Effector memory CD8-positive, alpha-beta T cell (primary cell): ENCODE measurements at regions not wholly inside any gene's neighbourhood (a gene's known extent, or its start where the extent isn't known, plus 50 kb on each side); places are given as distances from the start of the nearest gene placed in this dataset.
"Not testable (repeated sequence)": the region's sequence is repeated elsewhere in the genome, so short reads cannot be mapped to it uniquely, and the experiment has no call there.

Experiments used
- ATAC-seq: fragments of 150-1000 bp; cut with Tn5 transposase; replicated peaks from 2 replicates; pipeline ENCODE4 v1.10.0; 2021; ENCODE audit warnings: mild to moderate bottlenecking, moderate library complexity
- DNase-seq, 3 experiments: peaks; one replicate each; pipeline ENCODE4 v3.0.0; 2021
- H3K27ac Mint-ChIP-seq, 2 donors: one replicate each; pipeline ENCODE4 v1.8.0; 2022; ENCODE audit warnings: mild to moderate bottlenecking in 2 of 2, mixed read lengths in 2 of 2, moderate library complexity in 2 of 2
- H3K27me3 Mint-ChIP-seq, 2 donors: one replicate each; pipeline ENCODE4 v1.8.0; 2022; ENCODE audit warnings: mixed read lengths in 2 of 2
- H3K36me3 Mint-ChIP-seq: one replicate; pipeline ENCODE4 v1.8.0; 2022; ENCODE audit warnings: mild to moderate bottlenecking, moderate library complexity, mixed read lengths; ENCODE audit not compliant: insufficient read depth
- H3K4me1 Mint-ChIP-seq, 2 donors: one replicate each; pipeline ENCODE4 v1.8.0; 2022; ENCODE audit warnings: low read depth in 2 of 2, mixed read lengths in 2 of 2
- H3K4me3 Mint-ChIP-seq, 2 donors: one replicate each; pipeline ENCODE4 v1.8.0; 2022; ENCODE audit warnings: mild to moderate bottlenecking in 2 of 2, mixed read lengths in 2 of 2, moderate library complexity in 2 of 2
- H3K9me3 Mint-ChIP-seq, 2 donors: one replicate each; pipeline ENCODE4 v1.8.0; 2022; ENCODE audit warnings: mixed read lengths in 2 of 2

DNA sequence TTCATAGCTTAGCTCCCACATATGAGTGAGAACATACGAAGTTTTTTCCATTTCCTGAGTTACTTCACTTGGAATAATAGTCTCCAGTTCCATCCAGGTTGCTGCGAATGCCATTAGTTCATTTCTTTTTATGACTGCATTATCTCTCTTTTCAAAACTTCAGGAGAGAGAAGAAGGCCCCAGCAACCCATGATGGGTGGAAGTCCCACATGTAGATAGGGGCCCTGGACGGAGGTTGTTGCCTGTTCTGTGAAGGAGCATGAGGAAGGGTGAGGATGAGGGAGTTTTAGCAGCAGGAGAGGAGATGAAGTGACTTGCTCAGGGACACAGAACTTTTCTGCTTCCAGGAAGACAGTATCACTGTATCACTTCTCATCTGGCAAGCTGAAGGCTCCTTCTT lies 102.2 kb upstream of the KLF4 start:
- Mint-ChIP-seq H3K9me3 (no peaks in the 10 kb centered on the region), H3K36me3 (no peaks in the 10 kb centered on the region), H3K4me3 (no peak overlapping the region), H3K4me1 (no peaks in the 10 kb centered on the region), H3K27me3 (peaks cover 0 to 15% of the 10 kb centered on the region in 2 donors), H3K27ac (no peak overlapping the region)
- DNase-seq = no peak
- ATAC-seq = no peak

DNA sequence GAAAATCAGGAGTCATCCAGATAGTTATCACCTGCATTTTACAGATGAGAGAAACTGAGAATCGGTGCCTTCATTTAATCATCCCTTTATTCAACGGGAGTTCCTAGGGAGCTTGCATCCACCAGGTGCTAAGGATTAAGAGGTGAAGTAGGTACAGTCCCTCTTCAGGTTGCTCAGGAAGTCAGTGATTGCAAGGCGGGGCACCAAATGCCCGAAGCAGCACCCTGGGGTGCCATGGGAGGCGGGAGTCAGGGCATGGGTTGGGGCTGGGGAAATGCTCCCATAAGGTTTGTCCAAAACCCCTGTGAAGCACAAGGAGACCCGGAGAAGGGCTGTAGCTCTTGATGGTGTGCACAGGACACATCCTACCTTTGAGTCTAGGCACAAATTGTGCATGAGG lies 98.8 kb upstream of the KLF4 start:
- H3K27me3 Mint-ChIP-seq = peaks cover 14 to 22% of the 10 kb centered on the region in 2 donors
- no peak overlapping the region for H3K27ac Mint-ChIP-seq
- DNase-seq (no peak), ATAC-seq (no peak)
- H3K4me1 Mint-ChIP-seq = no peaks in the 10 kb centered on the region
- no peaks in the 10 kb centered on the region for H3K36me3 Mint-ChIP-seq
- no peak overlapping the region for H3K4me3 Mint-ChIP-seq
- H3K9me3 Mint-ChIP-seq = no peaks in the 10 kb centered on the region

DNA sequence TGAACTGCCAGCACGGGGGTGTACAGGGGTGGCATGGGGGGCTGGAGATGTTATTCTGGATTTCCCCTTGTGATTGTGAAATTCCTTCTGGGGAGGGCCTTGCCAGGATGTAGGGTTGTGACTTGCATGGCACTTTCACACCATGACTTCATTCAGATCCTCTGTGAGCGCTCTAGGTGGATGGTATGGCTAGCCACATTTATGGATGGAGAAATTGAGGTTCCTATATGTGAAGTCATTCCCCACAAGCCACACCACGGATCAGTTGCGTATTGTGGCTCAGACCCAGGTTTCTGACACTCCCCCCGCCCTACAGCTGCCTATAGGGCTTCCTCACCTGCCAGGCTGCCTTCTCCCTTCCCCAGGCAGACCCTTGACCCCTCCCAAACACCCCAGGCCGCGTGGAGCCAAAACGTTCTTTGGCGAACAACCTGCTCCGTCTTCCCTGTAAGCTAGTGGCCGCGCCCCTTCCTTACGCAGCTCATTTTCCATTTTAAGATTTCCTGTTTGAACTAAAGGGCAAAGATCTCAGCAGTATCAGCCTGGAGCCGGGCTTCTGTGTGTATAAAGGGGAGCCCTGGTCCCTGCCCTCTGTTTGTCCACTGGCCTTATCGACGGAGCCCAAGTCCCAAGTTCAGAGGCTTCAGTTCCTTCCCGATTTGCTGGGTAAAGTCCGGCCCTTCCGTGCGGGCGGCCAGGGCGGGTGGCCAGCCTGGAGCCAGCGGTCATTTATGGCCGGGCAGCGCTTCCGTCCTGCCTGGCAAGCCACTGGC lies 97.8 kb upstream of the KLF4 start:
- Mint-ChIP-seq H3K4me3 (no peak overlapping the region), H3K9me3 (no peaks in the 10 kb centered on the region), H3K27ac (no peak overlapping the region), H3K27me3 (peaks cover 14 to 22% of the 10 kb centered on the region in 2 donors), H3K36me3 (no peaks in the 10 kb centered on the region), H3K4me1 (no peaks in the 10 kb centered on the region)
- no peak for ATAC-seq
- DNase-seq = no peak

DNA sequence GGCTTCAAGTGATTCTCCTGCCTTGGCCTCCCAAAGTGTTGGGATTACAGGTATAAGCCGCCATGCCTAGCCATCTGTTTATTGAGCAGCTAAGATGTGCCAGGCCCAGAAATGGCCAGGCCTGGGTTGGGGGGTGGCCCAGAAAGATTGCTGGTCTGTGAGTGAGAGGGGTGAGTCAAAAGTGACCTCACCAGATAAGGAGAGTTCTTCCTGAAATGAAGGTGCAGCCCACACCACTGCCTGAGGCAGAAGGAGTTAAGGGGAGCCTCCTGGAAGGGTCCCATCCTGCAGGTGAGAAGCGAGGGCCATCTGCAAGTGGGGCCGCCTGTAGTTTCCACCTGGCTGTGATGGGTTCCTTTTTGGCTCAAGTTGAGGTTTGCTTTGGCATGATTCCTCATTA lies 96.9 kb upstream of the KLF4 start:
- Mint-ChIP-seq H3K27me3 (peaks cover 14 to 22% of the 10 kb centered on the region in 2 donors), H3K4me1 (no peaks in the 10 kb centered on the region), H3K36me3 (no peaks in the 10 kb centered on the region), H3K4me3 (no peak overlapping the region), H3K9me3 (no peaks in the 10 kb centered on the region), H3K27ac (no peak overlapping the region)
- ATAC-seq (no peak), DNase-seq (no peak)

DNA sequence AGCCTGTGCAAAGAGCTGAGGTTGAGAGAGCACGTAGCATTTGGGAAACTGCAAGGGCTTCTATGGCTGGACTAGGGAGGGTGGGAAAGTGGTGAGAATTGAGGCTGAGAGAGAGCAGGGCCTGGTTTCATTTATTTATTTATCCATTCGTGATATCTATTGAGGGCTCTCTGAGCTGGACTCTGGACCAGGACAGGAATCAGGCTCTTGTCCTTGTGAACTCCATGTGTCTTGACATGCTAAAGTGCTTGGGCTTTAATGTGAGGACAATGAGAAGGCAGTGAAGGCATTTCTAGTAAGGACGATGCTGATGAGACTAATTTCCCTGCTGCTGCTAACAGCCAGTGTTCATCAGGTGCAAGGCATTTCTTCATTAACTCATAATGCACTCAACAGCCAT lies 95.9 kb upstream of the KLF4 start:
- no peak for DNase-seq
- Mint-ChIP-seq H3K4me3 (no peak overlapping the region), H3K36me3 (no peaks in the 10 kb centered on the region), H3K27ac (no peak overlapping the region), H3K9me3 (no peaks in the 10 kb centered on the region), H3K27me3 (peaks cover 14 to 22% of the 10 kb centered on the region in 2 donors), H3K4me1 (no peaks in the 10 kb centered on the region)
- no peak for ATAC-seq

DNA sequence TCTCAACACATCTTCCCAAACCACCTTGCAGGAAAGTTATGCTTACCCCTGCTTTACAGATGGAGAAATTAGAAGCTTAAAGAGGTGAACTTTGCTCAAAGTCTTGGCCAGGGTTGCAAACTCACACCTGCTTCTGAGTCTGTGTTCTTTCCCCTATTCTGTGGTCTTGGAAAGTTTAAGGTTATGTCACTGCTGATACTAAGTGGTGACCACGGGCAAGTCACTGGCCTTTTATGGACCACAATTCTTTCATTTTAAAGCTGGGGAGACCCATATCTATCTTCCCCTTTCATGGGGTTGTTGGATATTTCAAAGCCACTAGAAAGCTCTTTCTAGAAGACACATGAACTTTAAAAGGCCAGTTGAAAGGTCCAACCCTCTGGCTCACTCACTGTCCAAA lies 95.4 kb upstream of the KLF4 start:
- Mint-ChIP-seq H3K27ac (no peak overlapping the region), H3K27me3 (peaks cover 14 to 22% of the 10 kb centered on the region in 2 donors), H3K9me3 (no peaks in the 10 kb centered on the region), H3K4me3 (no peak overlapping the region), H3K36me3 (no peaks in the 10 kb centered on the region), H3K4me1 (no peaks in the 10 kb centered on the region)
- no peak for DNase-seq
- no peak for ATAC-seq

DNA sequence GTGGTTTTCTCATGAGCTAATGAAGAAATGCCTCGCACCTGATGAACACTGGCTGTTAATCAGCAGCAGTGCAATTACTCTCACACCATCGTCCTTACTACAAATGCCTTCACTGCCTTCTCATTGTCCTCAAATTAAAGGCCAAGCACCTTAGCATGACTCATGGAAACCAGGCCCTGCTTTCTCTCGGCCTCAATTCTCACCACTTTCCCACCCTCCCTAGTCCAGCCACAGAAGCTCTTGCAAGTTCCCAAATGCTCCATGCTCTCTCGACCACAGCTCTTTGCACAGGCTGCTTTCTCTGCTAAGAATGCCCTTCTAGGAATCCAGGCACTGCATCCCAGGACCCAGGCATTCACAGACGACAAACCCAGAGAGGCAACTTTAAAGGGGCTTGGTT lies 94.6 kb upstream of the KLF4 start:
- Mint-ChIP-seq H3K4me1 (no peaks in the 10 kb centered on the region), H3K9me3 (no peaks in the 10 kb centered on the region), H3K27ac (no peak overlapping the region), H3K4me3 (no peak overlapping the region), H3K36me3 (no peaks in the 10 kb centered on the region), H3K27me3 (peaks cover 14 to 22% of the 10 kb centered on the region in 2 donors)
- DNase-seq (no peak), ATAC-seq (no peak)

DNA sequence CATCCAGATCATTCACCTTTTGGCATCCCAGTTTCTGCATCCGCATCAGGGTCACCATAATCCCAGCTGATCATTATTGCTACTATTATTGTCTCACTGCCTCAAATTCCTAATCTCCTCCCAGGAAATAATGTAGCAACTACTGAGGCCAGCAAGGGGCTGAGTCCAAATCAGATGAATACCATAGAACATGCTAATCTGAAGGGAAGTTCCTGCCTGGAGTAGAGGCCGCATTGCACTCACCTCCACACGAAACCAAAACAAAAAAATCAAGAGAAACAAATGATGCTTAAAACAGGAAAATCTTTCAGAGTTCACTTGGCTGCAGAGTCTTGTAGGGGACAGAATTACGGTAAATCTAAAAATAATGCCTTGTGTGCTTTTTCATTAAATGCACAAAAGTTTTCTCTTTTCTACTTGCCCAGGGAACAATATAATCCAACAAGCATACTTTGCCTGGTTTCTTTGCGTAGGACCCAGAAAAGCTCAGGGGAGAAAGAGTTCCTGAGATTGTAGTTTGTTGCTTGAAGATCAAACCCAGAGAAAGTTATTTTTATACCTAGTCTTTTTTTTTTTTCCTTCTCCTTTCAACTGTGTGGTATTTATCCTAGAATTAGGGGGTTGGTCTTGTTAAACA lies 87.7 kb upstream of the KLF4 start:
- peaks cover 0 to 6% of the 10 kb centered on the region in 2 donors for H3K9me3 Mint-ChIP-seq
- no peak overlapping the region for H3K4me3 Mint-ChIP-seq
- H3K27ac Mint-ChIP-seq = no peak overlapping the region
- no peaks in the 10 kb centered on the region for H3K4me1 Mint-ChIP-seq
- peaks cover 3% of the 10 kb centered on the region for H3K36me3 Mint-ChIP-seq
- H3K27me3 Mint-ChIP-seq = no peaks in the 10 kb centered on the region
- DNase-seq (no peak), ATAC-seq (no peak)

DNA sequence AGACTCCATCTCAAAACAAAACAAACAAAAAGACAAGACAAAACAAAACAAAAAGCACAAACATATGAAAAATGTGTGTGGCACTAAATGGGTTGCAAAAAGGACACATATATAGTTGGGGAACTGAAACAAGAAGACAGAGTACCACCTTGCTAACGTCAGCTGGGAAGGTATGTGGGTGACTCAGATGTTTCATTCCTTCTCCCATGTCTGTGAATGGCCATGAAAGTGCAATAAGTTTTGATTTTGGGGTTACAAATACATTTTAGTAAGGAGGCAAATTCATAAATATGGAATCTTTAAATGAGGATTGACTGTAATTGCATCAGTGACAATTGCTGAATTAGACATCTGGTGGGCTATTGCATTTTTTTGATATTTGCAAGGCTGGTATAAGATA lies 81.6 kb upstream of the KLF4 start:
- no peak for ATAC-seq
- no peak overlapping the region for H3K27ac Mint-ChIP-seq
- no peaks in the 10 kb centered on the region for H3K4me1 Mint-ChIP-seq
- H3K36me3 Mint-ChIP-seq = peaks cover 3% of the 10 kb centered on the region
- H3K4me3 Mint-ChIP-seq = no peak overlapping the region
- no peak for DNase-seq
- H3K27me3 Mint-ChIP-seq = no peaks in the 10 kb centered on the region
- H3K9me3 Mint-ChIP-seq = peaks cover 0 to 13% of the 10 kb centered on the region in 2 donors

DNA sequence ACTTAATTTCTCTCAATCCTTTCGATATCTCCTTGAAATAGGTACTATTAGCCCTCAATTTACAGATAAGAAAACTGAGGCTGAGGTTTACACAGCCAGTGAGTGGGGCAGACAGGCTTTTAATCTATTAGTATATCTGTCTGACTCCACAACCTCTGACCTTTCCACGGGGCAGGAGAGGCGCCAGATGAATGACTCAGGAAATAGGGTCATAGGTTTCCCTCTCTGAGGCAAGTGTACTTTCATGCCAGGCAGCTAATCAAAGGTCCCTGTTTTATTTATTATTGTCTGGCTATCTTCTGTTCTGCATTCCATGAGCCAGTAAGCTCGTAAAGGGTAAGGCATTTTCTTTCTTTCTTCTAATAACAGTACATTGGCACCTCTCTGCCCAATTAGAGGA lies 79.6 kb upstream of the KLF4 start:
- Mint-ChIP-seq H3K4me1 (no peaks in the 10 kb centered on the region), H3K9me3 (peaks cover 0 to 7% of the 10 kb centered on the region in 2 donors), H3K27ac (no peak overlapping the region), H3K36me3 (peaks cover 3% of the 10 kb centered on the region), H3K27me3 (peaks cover 0 to 9% of the 10 kb centered on the region in 2 donors), H3K4me3 (no peak overlapping the region)
- ATAC-seq = no peak
- no peak for DNase-seq

DNA sequence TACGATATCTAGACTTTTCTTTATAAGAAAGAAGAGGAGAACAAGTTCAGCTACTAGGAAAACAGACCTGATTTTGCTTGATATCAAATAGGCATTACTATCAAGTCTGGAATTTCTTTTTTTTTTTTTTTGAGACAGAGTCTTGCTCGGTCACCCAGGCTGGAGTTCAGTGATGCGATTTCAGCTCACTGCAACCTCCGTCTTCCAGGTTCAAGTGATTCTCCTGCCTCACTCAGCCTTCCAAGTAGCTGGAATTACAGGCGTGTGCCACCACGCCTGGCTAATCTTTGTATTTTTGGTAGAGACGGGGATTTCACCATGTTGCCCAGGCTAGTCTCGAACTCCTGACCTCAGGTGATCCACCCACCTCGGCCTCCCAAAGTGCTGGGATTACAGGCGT lies 78.8 kb upstream of the KLF4 start:
- ATAC-seq, H3K4me3 Mint-ChIP-seq, H3K36me3 Mint-ChIP-seq, DNase-seq, H3K4me1 Mint-ChIP-seq, H3K9me3 Mint-ChIP-seq, H3K27ac Mint-ChIP-seq, H3K27me3 Mint-ChIP-seq: not testable (repeated sequence)

DNA sequence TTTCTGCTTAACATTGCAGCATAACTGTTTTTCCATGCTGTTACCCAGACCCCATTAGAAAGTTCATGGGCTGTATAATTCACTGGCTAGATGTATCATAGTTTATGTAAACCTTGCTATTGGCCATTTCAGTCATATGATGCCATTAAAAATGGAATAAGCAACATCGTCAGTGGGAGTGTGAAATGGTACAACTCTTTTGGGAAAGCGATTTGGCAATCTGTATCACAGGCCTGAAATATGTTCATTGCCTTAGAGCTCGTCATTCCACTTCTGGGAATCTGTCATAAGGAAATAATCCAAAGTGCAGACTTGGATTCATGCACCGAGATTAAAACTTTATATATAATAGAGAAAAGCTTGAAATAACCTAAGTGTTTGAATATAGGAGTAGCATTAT lies 77.9 kb upstream of the KLF4 start:
- H3K27me3 Mint-ChIP-seq = peaks cover 0 to 9% of the 10 kb centered on the region in 2 donors
- peaks cover 0 to 7% of the 10 kb centered on the region in 2 donors for H3K9me3 Mint-ChIP-seq
- ATAC-seq = no peak
- no peaks in the 10 kb centered on the region for H3K36me3 Mint-ChIP-seq
- no peaks in the 10 kb centered on the region for H3K4me1 Mint-ChIP-seq
- no peak overlapping the region for H3K27ac Mint-ChIP-seq
- H3K4me3 Mint-ChIP-seq = no peak overlapping the region
- no peak for DNase-seq

DNA sequence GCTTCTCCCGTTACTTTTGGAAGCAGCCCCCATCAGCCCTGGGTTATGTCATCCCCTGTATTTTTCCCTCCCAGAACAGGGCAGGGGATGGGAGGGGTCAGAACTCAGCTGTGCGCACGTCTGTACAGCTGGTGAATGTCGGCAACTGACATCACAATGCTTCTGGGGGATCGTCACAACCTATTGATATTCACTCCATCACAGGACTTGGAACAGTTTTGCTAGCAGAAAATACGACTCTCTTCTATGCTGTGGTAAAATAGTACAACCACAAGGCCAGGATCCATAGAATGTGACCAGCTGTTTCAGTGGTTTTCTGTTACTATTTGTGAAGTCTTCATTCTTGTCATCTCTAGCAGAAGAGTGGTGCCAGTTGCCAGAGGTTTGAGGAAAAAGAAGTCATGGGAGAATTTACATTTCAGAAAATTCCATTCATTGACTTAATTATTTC lies 77.1 kb upstream of the KLF4 start:
- H3K27ac Mint-ChIP-seq = no peak overlapping the region
- no peaks in the 10 kb centered on the region for H3K4me1 Mint-ChIP-seq

DNA sequence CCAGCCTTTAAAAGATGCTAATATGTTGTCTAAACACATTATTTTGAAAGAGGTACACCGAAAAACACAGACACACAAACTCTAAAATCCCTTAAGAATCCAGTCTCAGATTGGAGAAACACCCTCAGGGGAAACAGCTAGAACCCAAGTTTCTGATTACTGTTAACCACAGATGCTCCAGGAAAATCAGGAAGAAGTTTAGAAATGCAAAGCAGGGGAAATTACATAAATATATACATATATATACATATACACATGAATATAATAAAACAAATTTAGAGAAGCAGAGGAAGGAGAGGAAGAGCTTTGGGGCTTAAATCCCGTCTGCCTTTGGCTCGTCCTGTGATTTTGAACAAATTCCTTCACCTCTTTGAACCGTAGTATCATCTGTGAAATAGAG lies 73.2 kb upstream of the KLF4 start:
- H3K36me3 Mint-ChIP-seq = no peaks in the 10 kb centered on the region
- H3K9me3 Mint-ChIP-seq = peaks cover 0 to 7% of the 10 kb centered on the region in 2 donors
- H3K4me3 Mint-ChIP-seq = no peak overlapping the region
- H3K4me1 Mint-ChIP-seq = no peaks in the 10 kb centered on the region
- H3K27me3 Mint-ChIP-seq = peaks cover 0 to 9% of the 10 kb centered on the region in 2 donors
- DNase-seq (no peak), ATAC-seq (no peak)
- H3K27ac Mint-ChIP-seq = no peak overlapping the region

More for the DNA sequence above, 77.1 kb upstream of the KLF4 start:
- DNase-seq = no peak
- peaks cover 0 to 7% of the 10 kb centered on the region in 2 donors for H3K9me3 Mint-ChIP-seq
- no peak overlapping the region for H3K4me3 Mint-ChIP-seq
- peaks cover 0 to 9% of the 10 kb centered on the region in 2 donors for H3K27me3 Mint-ChIP-seq
- H3K36me3 Mint-ChIP-seq = no peaks in the 10 kb centered on the region
- no peak for ATAC-seq
